ENCODE measurements at regions not wholly inside any gene's neighbourhood (a gene's known extent, or its start where the extent isn't known, plus 50 kb on each side); places are given as distances from the start of the nearest gene placed in this dataset.

DNA sequence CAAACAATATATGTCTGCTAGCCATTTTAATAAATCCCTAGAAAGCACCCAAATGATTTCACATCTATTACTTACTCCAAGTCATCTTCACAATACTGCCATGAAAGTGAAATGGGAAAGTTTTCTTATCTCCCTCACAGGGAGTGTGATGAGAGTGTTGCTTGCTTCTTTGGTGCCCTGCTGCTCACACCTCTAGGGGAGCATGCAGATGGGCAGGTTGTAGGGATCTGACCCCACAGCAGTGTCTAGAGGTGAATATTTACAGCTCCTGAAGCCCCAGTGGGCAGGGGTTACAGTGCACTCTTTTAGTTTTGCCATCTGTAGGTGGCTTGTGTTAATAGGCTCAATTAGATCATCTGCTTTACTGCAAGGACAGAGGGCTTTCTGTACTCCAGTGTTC is 173.2 kb downstream of the GABRG2 start:
- TF ChIP-seq, protein P1, sequence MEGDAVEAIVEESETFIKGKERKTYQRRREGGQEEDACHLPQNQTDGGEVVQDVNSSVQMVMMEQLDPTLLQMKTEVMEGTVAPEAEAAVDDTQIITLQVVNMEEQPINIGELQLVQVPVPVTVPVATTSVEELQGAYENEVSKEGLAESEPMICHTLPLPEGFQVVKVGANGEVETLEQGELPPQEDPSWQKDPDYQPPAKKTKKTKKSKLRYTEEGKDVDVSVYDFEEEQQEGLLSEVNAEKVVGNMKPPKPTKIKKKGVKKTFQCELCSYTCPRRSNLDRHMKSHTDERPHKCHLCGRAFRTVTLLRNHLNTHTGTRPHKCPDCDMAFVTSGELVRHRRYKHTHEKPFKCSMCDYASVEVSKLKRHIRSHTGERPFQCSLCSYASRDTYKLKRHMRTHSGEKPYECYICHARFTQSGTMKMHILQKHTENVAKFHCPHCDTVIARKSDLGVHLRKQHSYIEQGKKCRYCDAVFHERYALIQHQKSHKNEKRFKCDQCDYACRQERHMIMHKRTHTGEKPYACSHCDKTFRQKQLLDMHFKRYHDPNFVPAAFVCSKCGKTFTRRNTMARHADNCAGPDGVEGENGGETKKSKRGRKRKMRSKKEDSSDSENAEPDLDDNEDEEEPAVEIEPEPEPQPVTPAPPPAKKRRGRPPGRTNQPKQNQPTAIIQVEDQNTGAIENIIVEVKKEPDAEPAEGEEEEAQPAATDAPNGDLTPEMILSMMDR (conservative IDR thresholded peaks at IDR 0.05): no peak
- TF ChIP-seq ZFX (IDR thresholded peaks at IDR 0.05): no peak

Measured in C4-2B (cell line).